ENCODE measurements at regions not wholly inside any gene's neighbourhood (a gene's known extent, or its start where the extent isn't known, plus 50 kb on each side); places are given as distances from the start of the nearest gene placed in this dataset.

DNA sequence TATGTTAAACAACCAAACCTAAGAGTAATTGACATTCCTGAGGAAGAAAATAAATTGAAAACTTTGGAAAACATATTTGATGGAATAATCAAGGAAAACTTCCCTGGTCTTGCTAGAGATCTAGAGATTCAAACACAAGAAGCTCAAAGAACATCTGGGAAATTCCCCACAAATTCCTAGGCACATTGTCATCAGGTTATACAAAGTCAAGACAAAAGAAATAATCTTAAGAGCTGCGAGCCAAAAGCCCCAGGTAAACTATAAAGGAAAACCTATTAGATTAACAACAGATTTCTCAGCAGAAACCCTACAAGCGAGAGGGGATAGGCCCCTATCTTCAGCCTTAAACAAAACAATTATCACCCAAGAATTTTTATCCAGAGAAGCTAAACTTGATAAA, 1082.0 kb upstream of the IGFBP7 start:
- no peaks in the 10 kb centered on the region for H3K27me3 ChIP-seq (ENCODE audit: control insufficient read depth in 3 of 3, insufficient read depth in 3 of 3, low read length in 2 of 3)
- no peaks in the 10 kb centered on the region for H3K4me1 ChIP-seq (ENCODE audit: control insufficient read depth in 5 of 5, insufficient read depth in 5 of 5, low read length in 5 of 5)
- TF ChIP-seq, protein P1, sequence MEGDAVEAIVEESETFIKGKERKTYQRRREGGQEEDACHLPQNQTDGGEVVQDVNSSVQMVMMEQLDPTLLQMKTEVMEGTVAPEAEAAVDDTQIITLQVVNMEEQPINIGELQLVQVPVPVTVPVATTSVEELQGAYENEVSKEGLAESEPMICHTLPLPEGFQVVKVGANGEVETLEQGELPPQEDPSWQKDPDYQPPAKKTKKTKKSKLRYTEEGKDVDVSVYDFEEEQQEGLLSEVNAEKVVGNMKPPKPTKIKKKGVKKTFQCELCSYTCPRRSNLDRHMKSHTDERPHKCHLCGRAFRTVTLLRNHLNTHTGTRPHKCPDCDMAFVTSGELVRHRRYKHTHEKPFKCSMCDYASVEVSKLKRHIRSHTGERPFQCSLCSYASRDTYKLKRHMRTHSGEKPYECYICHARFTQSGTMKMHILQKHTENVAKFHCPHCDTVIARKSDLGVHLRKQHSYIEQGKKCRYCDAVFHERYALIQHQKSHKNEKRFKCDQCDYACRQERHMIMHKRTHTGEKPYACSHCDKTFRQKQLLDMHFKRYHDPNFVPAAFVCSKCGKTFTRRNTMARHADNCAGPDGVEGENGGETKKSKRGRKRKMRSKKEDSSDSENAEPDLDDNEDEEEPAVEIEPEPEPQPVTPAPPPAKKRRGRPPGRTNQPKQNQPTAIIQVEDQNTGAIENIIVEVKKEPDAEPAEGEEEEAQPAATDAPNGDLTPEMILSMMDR (IDR thresholded peaks at IDR 0.05; ENCODE audit: control extremely low read depth, extremely low read depth) = no peak
- ATAC-seq (ENCODE audit: insufficient read depth, low FRiP score) (no peak), DNase-seq (no peak)
- no peak overlapping the region for H3K9ac ChIP-seq (ENCODE audit: insufficient read depth in 1 of 2, low read length in 2 of 2)
- peaks cover 0 to 5% (median 0%) of the 10 kb centered on the region in 4 donors for H3K9me3 ChIP-seq (ENCODE audit: control insufficient read depth in 4 of 4, insufficient read depth in 3 of 4, low read length in 3 of 4)
- WGBS, 2 donors = 82 to 88% methylated on average over 2 of the region's 2 CpGs
- H3K36me3 ChIP-seq (ENCODE audit: control insufficient read depth in 4 of 4, insufficient read depth in 4 of 4, low read length in 4 of 4) = no peaks in the 10 kb centered on the region
- H3K4me3 ChIP-seq = no peak overlapping the region
- no peak overlapping the region for H3K27ac ChIP-seq (ENCODE audit: low read depth in 1 of 2, low read length in 1 of 2)

- DNase-seq (no peak), ATAC-seq (ENCODE audit: insufficient read depth, low FRiP score) (no peak)
- no peaks in the 10 kb centered on the region for H3K4me1 ChIP-seq (ENCODE audit: control insufficient read depth in 5 of 5, insufficient read depth in 5 of 5, low read length in 5 of 5)
- TF ChIP-seq, protein P1 (IDR thresholded peaks at IDR 0.05; ENCODE audit: control extremely low read depth, extremely low read depth) = no peak
- H3K9me3 ChIP-seq (ENCODE audit: control insufficient read depth in 4 of 4, insufficient read depth in 3 of 4, low read length in 3 of 4) = peaks cover 0 to 5% (median 0%) of the 10 kb centered on the region in 4 donors
- H3K4me3 ChIP-seq = no peak overlapping the region
- no peaks in the 10 kb centered on the region for H3K36me3 ChIP-seq (ENCODE audit: control insufficient read depth in 4 of 4, insufficient read depth in 4 of 4, low read length in 4 of 4)
- no peaks in the 10 kb centered on the region for H3K27me3 ChIP-seq (ENCODE audit: control insufficient read depth in 3 of 3, insufficient read depth in 3 of 3, low read length in 2 of 3)
- no peak overlapping the region for H3K27ac ChIP-seq (ENCODE audit: low read depth in 1 of 2, low read length in 1 of 2)
- no peak overlapping the region for H3K9ac ChIP-seq (ENCODE audit: insufficient read depth in 1 of 2, low read length in 2 of 2)
- 82 to 86% methylated on average over 5 of the region's 5 CpGs for WGBS, 2 donors
Measured at GRCh38 chr4:58191109-58191508, 1080.9 kb upstream of the IGFBP7 start.

GRCh38 chr4:58188316-58188715, 1078.1 kb upstream of the IGFBP7 start:
- Histone ChIP-seq H3K4me3 (no peak overlapping the region), H3K27ac (ENCODE audit: low read depth in 1 of 2, low read length in 1 of 2) (no peak overlapping the region), H3K27me3 (ENCODE audit: control insufficient read depth in 3 of 3, insufficient read depth in 3 of 3, low read length in 2 of 3) (no peaks in the 10 kb centered on the region), H3K36me3 (ENCODE audit: control insufficient read depth in 4 of 4, insufficient read depth in 4 of 4, low read length in 4 of 4) (no peaks in the 10 kb centered on the region), H3K4me1 (ENCODE audit: control insufficient read depth in 5 of 5, insufficient read depth in 5 of 5, low read length in 5 of 5) (no peaks in the 10 kb centered on the region), H3K9ac (ENCODE audit: insufficient read depth in 1 of 2, low read length in 2 of 2) (no peak overlapping the region), H3K9me3 (ENCODE audit: control insufficient read depth in 4 of 4, insufficient read depth in 3 of 4, low read length in 3 of 4) (peaks cover 0 to 6% (median 0%) of the 10 kb centered on the region in 4 donors)
- WGBS, 2 donors = 68 to 80% methylated on average over 4 of the region's 4 CpGs
- DNase-seq (no peak), ATAC-seq (ENCODE audit: insufficient read depth, low FRiP score) (no peak)
- TF ChIP-seq, protein P1 (IDR thresholded peaks at IDR 0.05; ENCODE audit: control extremely low read depth, extremely low read depth) = no peak

GRCh38 chr4:58175024-58175423, 1064.8 kb upstream of the IGFBP7 start:
- no peak overlapping the region for H3K9ac ChIP-seq (ENCODE audit: insufficient read depth in 1 of 2, low read length in 2 of 2)
- WGBS, 2 donors = 76 to 88% methylated on average over 2 of the region's 2 CpGs

More at GRCh38 chr4:58175024-58175423, 1064.8 kb upstream of the IGFBP7 start:
- H3K27ac ChIP-seq (ENCODE audit: low read depth in 1 of 2, low read length in 1 of 2) = no peak overlapping the region
- no peaks in the 10 kb centered on the region for H3K36me3 ChIP-seq (ENCODE audit: control insufficient read depth in 4 of 4, insufficient read depth in 4 of 4, low read length in 4 of 4)
- TF ChIP-seq, protein P1 (IDR thresholded peaks at IDR 0.05; ENCODE audit: control extremely low read depth, extremely low read depth) = no peak
- H3K27me3 ChIP-seq (ENCODE audit: control insufficient read depth in 3 of 3, insufficient read depth in 3 of 3, low read length in 2 of 3) = no peaks in the 10 kb centered on the region
- ATAC-seq (ENCODE audit: insufficient read depth, low FRiP score) (no peak), DNase-seq (peak in 1 of 3 donors; percentile 32)
- peaks cover 0 to 22% (median 0%) of the 10 kb centered on the region in 5 donors for H3K4me1 ChIP-seq (ENCODE audit: control insufficient read depth in 5 of 5, insufficient read depth in 5 of 5, low read length in 5 of 5)
- H3K9me3 ChIP-seq (ENCODE audit: control insufficient read depth in 4 of 4, insufficient read depth in 3 of 4, low read length in 3 of 4) = no peaks in the 10 kb centered on the region
- H3K4me3 ChIP-seq = no peak overlapping the region
